NCI-H2081 (cell line): ENCODE measurements at regions not wholly inside any gene's neighbourhood (a gene's known extent, or its start where the extent isn't known, plus 50 kb on each side); places are given as distances from the start of the nearest gene placed in this dataset.
"Not testable (repeated sequence)": the region's sequence is repeated elsewhere in the genome, so short reads cannot be mapped to it uniquely, and the experiment has no call there.

Experiments used
- DNase-seq, 2 experiments: peaks; one replicate each; lab custom pipeline; 2025; lab: John Stamatoyannopoulos, UW

- DNase-seq: no peak
Observed at GRCh38 chr4:118587946-118588345, 97.2 kb upstream of the METTL14 start.

GRCh38 chr4:118589471-118590055, 95.6 kb upstream of the METTL14 start:
- DNase-seq: no peak

GRCh38 chr4:118591339-118592046, 93.7 kb upstream of the METTL14 start:
- peak; percentile 82 to 90 for DNase-seq

GRCh38 chr4:118592289-118592688, 92.9 kb upstream of the METTL14 start:
- DNase-seq: not testable (repeated sequence)

GRCh38 chr4:118595883-118596282, 89.3 kb upstream of the METTL14 start:
- DNase-seq: not testable (repeated sequence)

- DNase-seq: not testable (repeated sequence)
Observed at GRCh38 chr4:118625097-118625496, 60.1 kb upstream of the METTL14 start.

- not testable (repeated sequence) for DNase-seq
Observed at GRCh38 chr4:118629697-118630096, 55.5 kb upstream of the METTL14 start.

- not testable (repeated sequence) for DNase-seq
Observed at GRCh38 chr4:118630897-118631296, 54.3 kb upstream of the METTL14 start.

- not testable (repeated sequence) for DNase-seq
Observed at GRCh38 chr4:118631321-118632050, 53.7 kb upstream of the METTL14 start.

- DNase-seq: not testable (repeated sequence)
Observed at GRCh38 chr4:118633476-118633875, 51.7 kb upstream of the METTL14 start.

- not testable (repeated sequence) for DNase-seq
Observed at GRCh38 chr4:118634126-118634875, 50.9 kb upstream of the METTL14 start.
